GM19043 (cell line): ENCODE measurements at regions not wholly inside any gene's neighbourhood (a gene's known extent, or its start where the extent isn't known, plus 50 kb on each side); places are given as distances from the start of the nearest gene placed in this dataset.
"Not testable (repeated sequence)": the region's sequence is repeated elsewhere in the genome, so short reads cannot be mapped to it uniquely, and the experiment has no call there.

Experiments
- ATAC-seq: cut with Tn5 transposase; IDR thresholded peaks from one replicate; pipeline ENCODE4 v1.9.1; 2021; ENCODE audit warnings: low read depth; ENCODE audit not compliant: unreplicated experiment

GRCh38 chr2:139465789-139466188 lies 685.6 kb upstream of the NXPH2 start:
- ATAC-seq = no peak

- no peak for ATAC-seq
Measured at GRCh38 chr2:139457873-139458272, 677.7 kb upstream of the NXPH2 start.

GRCh38 chr2:139454251-139454650 lies 674.1 kb upstream of the NXPH2 start:
- no peak for ATAC-seq

GRCh38 chr2:139439100-139439499 lies 658.9 kb upstream of the NXPH2 start:
- ATAC-seq = no peak

GRCh38 chr2:139438478-139438877 lies 658.3 kb upstream of the NXPH2 start:
- ATAC-seq = no peak

GRCh38 chr2:139427164-139427563 lies 647.0 kb upstream of the NXPH2 start:
- ATAC-seq = no peak

GRCh38 chr2:139424101-139424500 lies 643.9 kb upstream of the NXPH2 start:
- ATAC-seq = no peak

- no peak for ATAC-seq
Measured at GRCh38 chr2:139411236-139411635, 631.0 kb upstream of the NXPH2 start.

- ATAC-seq = not testable (repeated sequence)
Measured at GRCh38 chr2:139410833-139411174, 630.6 kb upstream of the NXPH2 start.

GRCh38 chr2:139410147-139410832 lies 630.1 kb upstream of the NXPH2 start:
- not testable (repeated sequence) for ATAC-seq

GRCh38 chr2:139409212-139409611 lies 629.0 kb upstream of the NXPH2 start:
- no peak for ATAC-seq

- ATAC-seq = no peak
Measured at GRCh38 chr2:139403948-139404347, 623.8 kb upstream of the NXPH2 start.

- no peak for ATAC-seq
Measured at GRCh38 chr2:139394801-139395200, 614.6 kb upstream of the NXPH2 start.

- no peak for ATAC-seq
Measured at GRCh38 chr2:139389391-139389790, 609.2 kb upstream of the NXPH2 start.

- no peak for ATAC-seq
Measured at GRCh38 chr2:139386401-139386800, 606.2 kb upstream of the NXPH2 start.

GRCh38 chr2:139383532-139383931 lies 603.3 kb upstream of the NXPH2 start:
- ATAC-seq = no peak

- no peak for ATAC-seq
Measured at GRCh38 chr2:139380051-139380450, 599.9 kb upstream of the NXPH2 start.

- ATAC-seq = no peak
Measured at GRCh38 chr2:139378373-139378772, 598.2 kb upstream of the NXPH2 start.

GRCh38 chr2:139374296-139374850 lies 594.2 kb upstream of the NXPH2 start:
- no peak for ATAC-seq

- ATAC-seq = no peak
Measured at GRCh38 chr2:139369423-139370409, 589.5 kb upstream of the NXPH2 start.

GRCh38 chr2:139367416-139367815 lies 587.2 kb upstream of the NXPH2 start:
- no peak for ATAC-seq
